Right ventricle myocardium superior (tissue), 1 donor: ENCODE measurements at regions not wholly inside any gene's neighbourhood (a gene's known extent, or its start where the extent isn't known, plus 50 kb on each side); places are given as distances from the start of the nearest gene placed in this dataset.

Experiments
- ATAC-seq: fragments of 200-7000 bp; cut with Tn5 transposase; one replicate; pipeline ENCODE4 v1.9.1; 2020; ENCODE audit warnings: mild to moderate bottlenecking; ENCODE audit not compliant: poor library complexity
- DNase-seq: peaks from one replicate; pipeline ENCODE4 v3.0.0-alpha.2; 2020
- intact Hi-C: fragments of 100-400 bp; cut with DNase I; formaldehyde crosslinking; loops from one replicate; pipeline ENCODE4 v1.11.2; 2022
- donor health status: DM: no; HTN: yes; CAD: no; lungs with severe emphysema.

DNA sequence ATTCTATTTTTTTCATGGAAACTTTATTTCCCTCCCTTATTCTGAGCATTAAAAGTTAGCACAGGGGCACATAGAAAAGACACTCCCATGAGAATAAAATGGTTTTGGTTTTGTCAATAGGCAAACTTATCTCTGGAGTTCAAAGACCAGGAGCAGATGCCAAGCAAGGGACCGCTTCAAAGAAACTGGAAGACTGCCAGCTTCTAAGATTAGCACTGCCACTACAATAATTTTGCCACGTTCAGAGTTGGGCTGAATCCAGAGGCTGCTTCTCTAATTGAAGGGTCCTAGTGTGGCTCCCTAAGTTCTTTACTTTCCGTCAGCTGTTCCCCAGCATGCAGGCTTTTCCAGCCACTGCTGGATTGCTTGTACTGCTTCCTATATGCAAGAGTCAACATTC, 681.0 kb upstream of the GCFC2 start:
- no peak for ATAC-seq
- intact Hi-C loops, result no loop called here
- no peak for DNase-seq

DNA sequence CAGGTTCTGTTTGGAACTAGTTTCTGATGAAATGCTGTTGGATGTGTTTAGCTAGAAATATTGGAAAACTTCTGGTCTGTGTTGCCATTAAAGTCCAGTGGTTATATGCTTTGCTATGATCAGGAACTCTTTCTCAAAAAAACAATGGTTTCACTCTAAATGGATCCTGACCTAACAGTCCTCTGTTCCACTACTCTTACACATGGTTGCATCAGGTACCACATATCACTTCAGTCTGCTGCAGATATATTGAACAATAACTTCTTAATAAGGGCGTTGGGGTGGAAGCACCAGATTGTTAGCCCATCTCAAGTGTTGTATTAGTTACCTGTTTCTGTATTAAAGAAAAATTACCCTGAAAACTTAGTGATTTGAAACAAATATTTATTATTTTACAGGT, 676.6 kb upstream of the GCFC2 start:
- intact Hi-C loops, result no loop called here
- no peak for ATAC-seq
- no peak for DNase-seq

DNA sequence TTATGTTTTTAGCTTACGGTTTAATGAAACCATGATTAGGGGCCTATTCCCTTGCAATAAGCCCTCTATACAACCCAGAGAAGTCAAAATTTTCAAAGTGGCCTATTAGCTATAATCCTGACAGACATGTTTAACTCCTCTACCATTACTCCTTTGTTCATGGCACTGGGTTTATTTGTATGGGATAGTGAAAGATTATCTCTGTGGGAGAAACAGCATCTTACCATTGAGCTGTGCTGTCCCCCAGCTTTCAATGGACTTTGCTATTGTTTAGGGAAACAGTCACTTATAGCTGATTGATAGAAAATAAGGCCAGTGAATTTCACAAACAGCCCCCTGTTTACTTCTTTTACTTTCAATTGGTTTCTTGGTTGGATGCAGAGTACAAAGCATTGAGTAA, 675.2 kb upstream of the GCFC2 start:
- no peak for ATAC-seq
- intact Hi-C loops, result no loop called here
- no peak for DNase-seq

DNA sequence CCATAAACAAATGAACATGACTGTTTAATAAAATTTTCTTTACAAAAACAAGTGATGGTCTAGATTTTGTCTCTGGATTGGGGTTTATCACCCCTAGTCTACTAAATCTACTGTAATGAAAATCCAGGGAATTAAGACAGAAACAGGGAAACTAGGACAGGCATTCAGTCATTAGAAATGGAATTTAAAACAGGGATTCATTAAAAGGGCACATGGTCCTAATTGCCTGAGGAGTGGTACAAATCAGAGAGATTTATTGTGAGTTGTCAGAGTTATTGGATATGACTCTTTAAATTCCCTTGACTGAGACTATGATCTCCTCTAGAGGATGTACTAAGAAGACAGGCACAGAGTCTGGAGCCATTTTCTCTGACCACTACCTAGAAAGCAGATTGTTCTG, 670.9 kb upstream of the GCFC2 start:
- ATAC-seq, result no peak
- DNase-seq, result no peak
- intact Hi-C loops, result no loop called here

DNA sequence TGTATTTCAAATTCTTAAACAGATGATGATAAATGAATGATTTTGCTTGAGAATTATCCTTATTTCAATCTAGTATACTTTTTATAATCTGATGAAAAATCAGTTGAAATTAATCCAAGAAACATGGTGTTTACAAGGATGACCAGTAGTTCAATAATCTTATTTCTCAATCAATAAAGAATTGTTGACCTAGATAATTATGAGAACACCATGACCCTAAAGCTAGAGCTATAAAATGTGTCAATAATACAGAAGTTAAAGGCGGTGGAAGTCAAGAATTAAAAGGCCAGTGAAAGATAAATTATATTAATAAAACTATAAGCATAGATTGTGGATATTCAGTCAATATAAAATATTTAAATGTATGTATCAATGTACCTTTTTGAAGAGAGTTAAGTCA, 667.4 kb upstream of the GCFC2 start:
- DNase-seq (no peak), ATAC-seq (no peak)
- intact Hi-C loops, result no loop called here

DNA sequence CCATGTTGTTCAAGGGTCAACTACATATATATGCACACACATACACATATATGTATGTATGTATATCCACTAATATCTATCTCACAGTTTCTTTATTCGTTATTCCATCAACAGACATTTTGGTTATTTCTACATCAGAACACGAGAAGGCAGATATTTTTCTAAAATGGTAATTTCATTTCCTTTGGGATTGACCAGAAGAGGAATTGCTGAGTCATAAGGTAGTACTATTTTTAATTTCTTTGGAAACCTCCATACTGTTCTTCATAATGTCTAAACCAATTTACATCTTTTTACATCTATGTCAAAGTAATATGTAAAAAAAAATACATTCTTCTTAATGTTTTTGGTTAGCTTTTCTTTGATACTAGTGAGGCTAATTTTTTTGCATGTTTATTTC, 630.7 kb upstream of the GCFC2 start:
- intact Hi-C loops, result no loop called here
- no peak for ATAC-seq
- no peak for DNase-seq

DNA sequence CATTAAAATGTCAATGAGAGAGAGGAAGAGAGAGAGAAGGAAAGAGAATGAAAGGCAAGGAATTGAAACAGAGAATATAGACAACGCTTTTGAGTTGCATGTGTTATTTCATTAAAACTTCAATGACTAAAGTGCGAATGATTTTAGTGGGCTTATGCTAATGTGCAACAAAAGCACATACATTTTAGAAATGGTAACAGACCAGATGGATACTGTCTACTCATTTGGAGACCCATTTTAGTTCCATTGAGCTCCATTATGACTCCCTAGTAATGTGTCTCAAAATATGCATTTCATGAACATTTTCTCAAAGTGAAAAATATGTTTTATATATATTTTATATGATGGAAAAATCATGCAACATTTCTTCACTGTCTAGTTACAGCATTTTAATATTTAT, 622.2 kb upstream of the GCFC2 start:
- DNase-seq (no peak), ATAC-seq (no peak)
- intact Hi-C loops, result no loop called here

DNA sequence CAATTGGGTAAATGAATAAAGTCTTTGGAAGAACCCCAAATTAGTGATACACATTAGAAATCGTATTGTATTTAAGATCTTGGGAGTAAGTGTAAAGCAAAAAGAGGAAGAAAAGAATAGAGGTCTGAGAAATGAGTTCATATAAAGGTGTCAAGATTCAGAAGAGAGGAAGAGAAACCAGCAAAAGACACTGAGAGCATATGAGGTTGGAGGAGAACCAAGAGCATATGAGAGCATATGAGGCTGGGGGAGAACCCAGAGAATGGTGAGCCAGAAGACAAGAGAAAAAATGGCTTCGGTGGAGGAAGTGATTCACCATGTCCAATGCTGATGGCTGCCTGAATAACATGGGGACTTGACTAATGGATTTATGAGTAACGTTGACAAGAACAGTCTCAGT, 620.1 kb upstream of the GCFC2 start:
- no peak for DNase-seq
- intact Hi-C loops, result no loop called here
- no peak for ATAC-seq

DNA sequence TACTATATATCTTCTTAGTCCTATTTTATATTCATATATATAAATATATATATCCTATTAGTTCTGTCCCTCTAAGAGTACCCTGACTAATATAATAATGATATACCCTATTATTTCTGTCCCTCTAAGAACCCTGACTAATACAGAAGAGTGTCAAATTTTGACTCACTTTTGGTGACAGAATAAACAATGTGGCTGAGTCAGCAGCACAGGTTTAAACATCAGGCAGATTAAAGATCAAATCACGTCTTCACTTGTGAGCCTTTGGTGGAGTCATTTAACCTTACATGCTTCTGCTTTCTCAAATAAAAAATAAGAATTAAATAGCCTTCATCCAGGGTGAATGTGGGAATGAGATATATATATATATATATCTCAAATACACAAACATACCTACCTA, 615.9 kb upstream of the GCFC2 start:
- ATAC-seq (no peak), DNase-seq (no peak)
- intact Hi-C loops, result no loop called here

DNA sequence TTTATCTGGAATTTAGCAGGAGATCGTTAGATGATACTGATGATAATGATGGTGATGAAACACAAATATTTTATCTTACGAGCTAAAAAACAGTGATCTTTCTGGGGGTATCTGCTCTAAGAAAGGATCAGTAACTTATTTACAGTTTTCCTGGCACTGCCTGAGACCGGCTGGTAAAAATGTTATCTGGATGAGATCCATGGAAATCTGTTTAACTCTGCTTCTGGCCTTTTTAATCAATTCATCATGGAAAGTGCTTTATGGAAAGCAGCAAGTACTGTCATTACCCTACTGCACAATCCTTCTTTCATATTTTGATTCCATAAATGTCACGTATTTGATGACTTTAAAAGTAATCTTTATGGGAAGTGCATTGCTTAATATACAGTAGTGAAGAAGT, 612.7 kb upstream of the GCFC2 start:
- intact Hi-C loops, result no loop called here
- no peak for ATAC-seq
- DNase-seq, result no peak

DNA sequence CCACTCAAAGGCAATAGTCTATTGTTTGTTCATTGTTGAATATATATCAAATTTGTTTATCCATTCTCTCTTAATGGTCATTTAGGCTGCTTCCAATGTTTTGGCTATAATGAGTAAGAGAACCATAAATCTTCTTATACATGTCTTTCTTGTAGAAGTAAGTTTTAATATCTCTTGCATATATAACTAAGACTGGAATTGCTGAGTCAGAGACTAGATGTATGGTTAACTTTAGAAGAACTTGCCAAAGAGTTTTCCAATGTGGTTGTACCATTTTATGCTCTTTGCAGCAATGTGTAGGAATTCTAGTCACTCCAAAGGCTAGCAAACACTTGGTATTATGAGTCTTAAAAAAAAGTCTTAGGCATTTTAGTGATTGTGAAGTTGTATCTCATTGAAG, 610.0 kb upstream of the GCFC2 start:
- DNase-seq (no peak), ATAC-seq (no peak)
- intact Hi-C loops, result no loop called here

DNA sequence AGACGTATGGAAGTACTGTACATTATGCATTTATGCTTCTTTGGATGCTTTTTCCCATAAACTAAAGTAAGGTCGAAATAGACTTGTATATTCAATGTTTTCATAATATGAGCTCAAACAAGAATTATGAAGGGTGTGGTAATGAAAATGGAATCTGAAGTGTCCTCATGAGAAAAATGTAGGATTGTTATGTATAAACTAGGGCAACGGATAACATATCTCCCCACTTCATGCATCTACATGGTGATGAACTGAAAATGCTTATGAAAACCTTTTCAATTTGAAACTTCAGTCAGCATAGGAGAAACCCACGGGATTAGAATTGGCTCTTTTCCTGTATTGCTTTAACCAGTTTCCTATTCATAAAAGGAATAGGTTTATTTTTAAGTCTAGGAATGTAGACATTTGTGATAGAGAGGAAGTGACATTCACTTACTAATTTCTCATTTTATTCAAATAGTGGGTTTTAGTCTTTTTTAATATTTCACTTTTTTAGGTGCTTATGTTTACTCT, 608.2 kb upstream of the GCFC2 start:
- DNase-seq, result no peak
- ATAC-seq, result no peak
- intact Hi-C loops, result no loop called here

DNA sequence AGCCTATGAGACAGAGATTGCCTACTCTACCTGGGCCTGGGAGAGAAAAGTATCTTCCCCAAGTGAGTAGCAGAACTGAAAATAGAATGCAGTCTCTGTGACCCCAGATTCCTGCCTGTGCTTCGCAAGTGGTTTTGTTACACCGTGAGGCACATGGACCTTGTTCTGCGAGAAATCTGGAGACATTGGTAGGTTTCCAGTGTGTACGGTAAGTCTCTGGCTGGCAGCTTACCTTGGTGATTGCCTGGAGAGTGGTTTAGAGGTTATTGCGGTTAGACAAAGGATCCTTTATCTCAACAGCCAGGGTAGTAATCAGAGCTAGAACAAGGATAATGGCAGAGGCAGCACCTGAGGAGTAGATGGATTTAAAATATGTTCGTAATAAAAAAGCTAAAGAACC, 606.0 kb upstream of the GCFC2 start:
- intact Hi-C loops, result no loop called here
- DNase-seq (no peak), ATAC-seq (no peak)

DNA sequence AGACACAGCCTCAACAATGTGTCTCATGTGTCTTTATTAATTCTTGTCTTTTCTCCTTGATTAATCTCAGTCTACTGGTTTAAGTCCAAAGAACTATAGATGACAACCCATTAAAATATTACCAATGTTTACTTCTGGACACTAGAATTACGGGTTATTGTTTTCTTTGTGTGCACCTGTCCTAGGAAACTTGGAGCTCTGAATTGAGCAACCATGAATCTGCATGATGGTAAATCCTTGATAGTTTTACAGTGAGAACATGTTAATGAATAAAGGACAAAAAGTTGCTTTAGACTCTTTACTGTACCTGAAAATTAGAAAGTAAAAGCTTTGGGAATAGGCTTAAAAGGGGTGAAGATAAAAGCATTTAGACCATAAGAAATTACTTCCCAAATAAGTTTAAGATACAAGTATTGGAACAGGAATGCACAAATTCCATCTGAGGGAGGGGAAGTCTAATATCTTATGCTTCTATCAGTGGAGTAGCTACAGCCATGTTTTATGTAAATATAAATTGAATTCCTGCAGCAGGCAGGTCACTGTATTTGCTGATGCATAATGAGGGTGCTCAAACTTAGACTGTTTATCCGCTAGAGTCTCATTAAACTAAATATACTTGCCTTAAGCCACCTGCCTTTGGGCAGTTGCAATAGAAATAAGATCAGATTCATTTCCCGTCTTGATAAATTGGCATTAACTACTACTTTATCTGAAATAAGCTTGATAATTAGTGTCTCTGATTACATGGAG, 603.7 kb upstream of the GCFC2 start:
- ATAC-seq, result no peak
- intact Hi-C loops, result no loop called here
- DNase-seq, result no peak

DNA sequence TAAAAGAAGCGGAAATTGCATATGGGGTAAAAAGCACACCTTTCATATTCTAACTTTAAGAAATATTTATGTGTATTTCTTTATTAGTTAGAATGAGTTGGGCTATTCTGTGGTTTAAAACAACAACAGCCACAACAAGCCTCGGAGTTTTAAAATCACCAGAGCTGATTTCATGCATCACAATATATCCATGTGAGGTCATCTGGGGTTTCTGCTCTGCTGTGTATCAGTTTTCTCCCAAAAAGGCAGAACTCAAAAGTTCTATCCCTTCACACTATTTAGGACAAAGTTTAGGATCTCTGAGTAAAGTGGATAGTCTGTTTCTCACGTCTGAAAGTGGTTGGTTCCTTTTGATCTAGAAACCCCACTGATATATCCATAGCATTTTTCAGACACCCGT, 601.5 kb upstream of the GCFC2 start:
- intact Hi-C loops, result no loop called here
- no peak for ATAC-seq
- DNase-seq, result no peak

DNA sequence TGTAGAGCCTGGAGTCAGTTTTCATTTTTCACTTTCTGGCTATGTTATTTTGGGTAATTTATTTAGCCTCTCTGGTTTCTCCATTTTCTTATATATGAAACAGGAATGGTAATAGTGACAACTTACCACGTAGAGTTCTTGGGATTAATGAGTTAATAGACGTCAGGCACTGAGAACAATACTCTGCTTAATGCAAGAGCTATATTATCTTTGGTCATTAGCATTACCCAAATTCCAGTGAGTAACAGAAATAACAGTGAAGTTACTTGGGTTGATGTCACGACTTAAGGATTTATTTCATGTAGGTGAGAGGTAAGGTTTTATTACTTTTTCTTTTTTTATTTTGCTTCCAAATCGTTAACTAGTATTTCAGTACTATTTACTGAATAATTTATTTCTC, 601.0 kb upstream of the GCFC2 start:
- DNase-seq (no peak), ATAC-seq (no peak)
- intact Hi-C loops, result no loop called here

DNA sequence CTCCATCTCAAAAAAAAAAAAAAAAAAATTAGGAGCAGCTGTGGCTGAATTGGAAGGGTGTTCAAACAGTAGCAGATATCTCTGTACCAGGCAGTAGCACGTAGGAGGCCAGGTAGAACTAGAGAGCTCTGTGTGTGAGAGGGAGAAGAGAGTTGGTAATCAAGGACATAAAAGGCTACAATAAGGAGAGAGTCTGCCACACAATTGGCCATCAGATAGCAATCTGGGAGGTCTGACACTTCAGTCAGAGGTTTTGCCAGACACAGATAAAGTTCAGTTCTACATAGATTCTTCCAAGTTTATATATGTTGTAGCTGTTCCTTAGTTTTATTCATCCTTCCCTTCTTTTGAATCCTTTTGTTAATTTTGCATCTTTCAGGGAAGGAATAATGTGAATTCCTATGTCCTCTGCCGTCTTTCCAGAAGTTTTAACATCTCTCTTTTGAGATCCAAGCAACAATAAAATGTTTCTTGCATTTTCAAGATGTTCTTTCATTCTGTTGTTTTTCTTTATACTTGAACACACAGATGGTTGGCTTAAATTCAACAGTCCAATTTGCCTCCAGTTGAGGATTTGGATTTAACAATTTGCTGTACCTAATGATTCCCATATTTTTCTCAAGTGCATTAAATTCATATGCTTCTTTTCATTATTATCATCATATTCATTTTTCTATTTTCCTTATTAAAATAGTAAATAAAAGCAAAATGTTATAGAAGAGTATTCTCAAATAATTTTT, 600.3 kb upstream of the GCFC2 start:
- intact Hi-C loops, result no loop called here
- DNase-seq (no peak), ATAC-seq (no peak)

DNA sequence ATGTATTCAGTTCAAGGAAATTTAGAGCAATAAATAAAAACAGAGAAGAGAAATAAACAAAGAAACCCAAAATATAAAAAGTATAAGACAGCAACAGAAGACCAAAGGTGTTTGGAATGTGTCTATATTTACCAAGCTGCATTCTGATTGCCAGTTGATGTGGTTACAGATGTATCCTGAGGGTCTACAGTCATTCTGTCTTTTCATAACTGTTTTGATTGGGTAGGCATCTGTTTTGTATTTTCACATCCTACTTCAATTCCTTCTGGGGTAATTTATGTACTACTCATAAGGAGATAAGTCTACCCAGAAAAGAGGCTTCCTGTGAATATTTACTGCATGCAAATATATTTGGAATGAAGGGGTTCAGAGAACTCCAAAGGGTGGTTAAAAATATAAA, 596.8 kb upstream of the GCFC2 start:
- DNase-seq, result no peak
- no peak for ATAC-seq
- intact Hi-C loops, result no loop called here

DNA sequence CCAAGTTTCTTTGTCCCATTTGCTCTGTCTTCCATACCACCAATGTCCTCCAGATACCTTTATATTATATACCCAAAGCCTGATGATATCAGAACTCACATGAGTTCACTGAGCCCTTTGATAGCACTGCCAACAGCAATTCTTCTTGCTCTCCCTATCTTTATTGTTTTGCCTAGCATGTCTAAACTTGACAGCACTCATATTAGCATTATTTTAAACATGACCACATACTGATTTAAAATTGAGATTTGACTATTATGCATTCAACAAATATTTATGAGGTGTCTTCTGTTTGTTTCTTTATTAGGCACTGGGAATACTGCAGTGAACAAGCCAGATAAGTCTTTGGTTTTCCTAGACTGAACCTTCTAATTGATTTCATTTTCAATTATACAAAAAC, 587.3 kb upstream of the GCFC2 start:
- intact Hi-C loops, result no loop called here
- ATAC-seq (no peak), DNase-seq (no peak)

DNA sequence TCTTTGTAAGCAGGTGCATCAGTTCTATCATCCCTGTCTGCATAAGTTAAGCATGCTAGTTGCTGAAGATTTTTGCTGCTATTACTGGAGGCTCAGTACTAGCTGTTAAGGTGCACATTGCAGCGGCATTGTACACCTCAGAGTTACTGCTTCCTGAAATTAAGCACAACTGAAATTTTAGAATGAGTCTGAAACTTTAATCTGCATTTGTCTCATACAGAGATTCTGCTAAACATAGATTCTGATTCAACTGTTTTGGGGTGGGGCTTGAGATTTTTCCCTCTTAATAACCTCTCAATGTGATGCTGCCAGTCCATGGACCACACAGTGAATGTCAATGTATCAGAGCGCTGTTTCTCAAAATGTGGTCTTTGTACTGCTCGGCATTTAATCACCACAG, 585.7 kb upstream of the GCFC2 start:
- DNase-seq (no peak), ATAC-seq (no peak)
- intact Hi-C loops, result no loop called here

DNA sequence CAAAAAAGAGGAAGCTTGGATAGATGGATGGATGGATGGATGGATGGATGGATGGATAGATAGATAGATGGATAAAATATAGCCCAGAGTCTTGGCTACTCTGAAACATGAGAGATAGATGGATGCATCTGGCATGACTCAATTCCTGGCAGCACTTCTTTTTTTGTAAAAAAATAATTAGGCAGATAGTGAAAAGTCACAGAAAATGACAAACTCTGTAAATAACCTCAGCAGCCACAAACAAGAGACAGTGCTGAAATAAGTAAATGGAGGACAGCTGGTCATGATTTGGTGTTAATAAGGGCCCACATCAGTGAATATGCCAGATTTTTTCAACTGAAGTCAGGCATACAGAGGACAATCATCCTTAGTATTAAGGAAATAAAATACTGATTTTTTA, 585.0 kb upstream of the GCFC2 start:
- intact Hi-C loops, result no loop called here
- no peak for ATAC-seq
- no peak for DNase-seq
